HepG2 (cell line): ENCODE measurements at regions not wholly inside any gene's neighbourhood (a gene's known extent, or its start where the extent isn't known, plus 50 kb on each side); places are given as distances from the start of the nearest gene placed in this dataset.

ENCODE experiments used
- ATAC-seq: fragments of 200-7000 bp; cut with Tn5 transposase; 3 replicates; pipeline ENCODE4 v1.9.1; 2020; ENCODE audit warnings: mild to moderate bottlenecking, moderate library complexity
- BruUV-seq: library from RNA; stranded (reverse); fragments of 400-500 nt; replicated peaks from 2 replicates; lab custom pipeline; 2021; lab: Mats Ljungman, UMichigan
- CTCF ChIA-PET: fragments of 300-600 bp; formaldehyde crosslinking; extraction: SDS; loops from one replicate; lab custom pipeline; 2021; ENCODE audit warnings: low total read pairs, inconsistent platforms, low intra/inter-chr PET ratio; lab: Yijun Ruan, JAX
- POLR2A ChIA-PET: fragments of 350-600 bp; sonication (Branson Sonifier 250); formaldehyde crosslinking; loops from one replicate; lab custom pipeline; 2020; ENCODE audit warnings: antibody characterized with exemption, inconsistent platforms; lab: Yijun Ruan, JAX
- DNase-seq: peaks from one replicate; pipeline ENCODE4 v3.0.0-alpha.2; 2015; ENCODE audit warnings: low spot score
- FAIRE-seq: peaks from 3 replicates; lab custom pipeline; 2011; peaks lifted over from hg19 to GRCh38; lab: Jason Lieb, UNC
- H2AFZ ChIP-seq: one replicate; pipeline ENCODE4 v1.6.1; 2011; ENCODE audit warnings: low read length, inconsistent platforms
- H3K27ac ChIP-seq: fragments of 300-600 bp; 3 replicates; pipeline ENCODE4 v1.8.0; 2011; ENCODE audit warnings: mixed run types, mild to moderate bottlenecking, mixed read lengths, low read length, inconsistent platforms; ENCODE audit not compliant: insufficient read depth; ENCODE audit errors: extremely low read length
- H3K27me3 ChIP-seq, 2 experiments: fragments of 200-600 bp in 1 of 2; 2 replicates in 1 of 2; 3 replicates in 1 of 2; pipeline versions ENCODE4 v1.6.0 to v1.8.0; 2011; ENCODE audit warnings: low read length in 2 of 2, mild to moderate bottlenecking in 2 of 2, moderate library complexity in 2 of 2, inconsistent platforms in 1 of 2; ENCODE audit not compliant: insufficient read depth in 2 of 2, control insufficient read depth in 1 of 2
- H3K36me3 ChIP-seq, 2 experiments: fragments of 200-600 bp in 1 of 2; replicated peaks in 1 of 2; 2 replicates in 1 of 2; 3 replicates in 1 of 2; pipeline versions ENCODE4 v1.5.1 to v1.8.0; 2011; ENCODE audit warnings: low read length in 2 of 2, inconsistent platforms in 1 of 2; ENCODE audit not compliant: insufficient read depth in 2 of 2, control insufficient read depth in 1 of 2
- H3K4me1 ChIP-seq: 2 replicates; pipeline ENCODE4 v1.5.1; 2012; ENCODE audit warnings: low read length, inconsistent platforms; ENCODE audit not compliant: insufficient read depth
- H3K4me2 ChIP-seq: 2 replicates; pipeline ENCODE4 v1.6.0; 2011; ENCODE audit warnings: low read depth, low read length, inconsistent platforms
- H3K4me3 ChIP-seq, 3 experiments: fragments of 200-600 bp in 1 of 3; sonication (generic), shearing (Covaris generic) in 1 of 3; replicated peaks in 1 of 3; 2 replicates each; pipeline ENCODE4 v1.5.1; 2011 to 2016; ENCODE audit warnings: low read length in 3 of 3, inconsistent platforms in 2 of 3, low read depth in 2 of 3, mild to moderate bottlenecking in 2 of 3, control low read depth in 1 of 3, mixed read lengths in 1 of 3; ENCODE audit not compliant: insufficient read depth in 1 of 3
- H3K79me2 ChIP-seq: one replicate; pipeline ENCODE4 v1.6.1; 2011; ENCODE audit warnings: low read length, inconsistent platforms; ENCODE audit not compliant: insufficient read depth
- H3K9ac ChIP-seq: 2 replicates; pipeline ENCODE4 v1.6.0; 2011; ENCODE audit warnings: mild to moderate bottlenecking, low read depth, low read length, inconsistent platforms; ENCODE audit not compliant: insufficient read depth
- H3K9me3 ChIP-seq: 2 replicates; pipeline ENCODE4 v1.5.1; 2012; ENCODE audit warnings: mild to moderate bottlenecking, low read length
- H4K20me1 ChIP-seq: 2 replicates; pipeline ENCODE4 v1.6.0; 2011; ENCODE audit warnings: inconsistent platforms, mild to moderate bottlenecking, low read length, moderate library complexity; ENCODE audit not compliant: insufficient read depth
- AGO1 ChIP-seq: fragments of 200-400 bp; formaldehyde crosslinking; IDR thresholded peaks from 2 replicates; pipeline ENCODE4 v1.6.1; 2017; ENCODE audit warnings: mild to moderate bottlenecking, low read depth, low read length, moderate library complexity; ENCODE audit not compliant: poor library complexity, severe bottlenecking
- CENPT ChIP-seq: sonication (generic); formaldehyde crosslinking; IDR thresholded peaks from 2 replicates; pipeline ENCODE4 v1.8.0; 2022; ENCODE audit warnings: low read depth, mild to moderate bottlenecking, moderate library complexity, missing genetic modification reagents
- MAF1 ChIP-seq: sonication (generic); formaldehyde crosslinking; IDR thresholded peaks from 2 replicates; pipeline ENCODE4 v1.5.0; 2020; ENCODE audit warnings: missing genetic modification reagents, borderline replicate concordance
- RAD21 ChIP-seq: fragments of 450-650 bp; formaldehyde crosslinking; IDR thresholded peaks from 2 replicates; pipeline ENCODE4 v1.5.0; 2020; ENCODE audit warnings: mild to moderate bottlenecking
- REL ChIP-seq: sonication (generic); formaldehyde crosslinking; conservative IDR thresholded peaks from 2 replicates; pipeline ENCODE4 v1.8.0; 2022; ENCODE audit warnings: mild to moderate bottlenecking, missing genetic modification reagents, moderate library complexity
- XRCC5 ChIP-seq: fragments of 200-400 bp; formaldehyde crosslinking; optimal IDR thresholded peaks from 2 replicates; pipeline ENCODE3; 2017; ENCODE audit warnings: mild to moderate bottlenecking, low read length
- ZHX2 ChIP-seq, 2 experiments: sonication (generic) in 1 of 2; formaldehyde crosslinking in 1 of 2; IDR thresholded peaks; 2 replicates each; pipeline versions ENCODE4 v1.6.1 to v1.9.0; 2014 to 2022; ENCODE audit warnings: antibody characterized with exemption in 1 of 2, borderline replicate concordance in 1 of 2, inconsistent platforms in 1 of 2, low read depth in 1 of 2, missing genetic modification reagents in 1 of 2
- ZMAT3 ChIP-seq: sonication (generic); formaldehyde crosslinking; conservative IDR thresholded peaks from 2 replicates; pipeline ENCODE4 v1.7.0; 2021; ENCODE audit warnings: missing genetic modification reagents
- ZNF121 ChIP-seq: sonication (generic); formaldehyde crosslinking; IDR thresholded peaks from 2 replicates; pipeline ENCODE4 v1.5.0; 2020; ENCODE audit warnings: mild to moderate bottlenecking, missing genetic modification reagents
- ZNF225 ChIP-seq: sonication (generic); formaldehyde crosslinking; IDR thresholded peaks from 2 replicates; pipeline ENCODE4 v1.4.0; 2020; ENCODE audit warnings: mild to moderate bottlenecking, missing genetic modification reagents
- ZNF30 ChIP-seq: sonication (generic); formaldehyde crosslinking; IDR thresholded peaks from 2 replicates; pipeline ENCODE4 v1.5.0; 2020; ENCODE audit warnings: mild to moderate bottlenecking, missing genetic modification reagents
- ZNF510 ChIP-seq: sonication (generic); formaldehyde crosslinking; IDR thresholded peaks from 2 replicates; pipeline ENCODE4 v1.4.0; 2020; ENCODE audit warnings: low read depth, mild to moderate bottlenecking, missing genetic modification reagents
- ZNF558 ChIP-seq: sonication (generic); formaldehyde crosslinking; IDR thresholded peaks from 2 replicates; pipeline ENCODE4 v1.9.0; 2022; ENCODE audit warnings: mild to moderate bottlenecking, missing genetic modification reagents, borderline replicate concordance
- ZNF670 ChIP-seq: sonication (generic); formaldehyde crosslinking; IDR thresholded peaks from 2 replicates; pipeline ENCODE4 v1.8.0; 2022; ENCODE audit warnings: mild to moderate bottlenecking, missing genetic modification reagents, borderline replicate concordance
- WGBS: methylation state at CpG from one replicate; pipeline ENCODE4 v1.1.6; 2017; ENCODE audit warnings: low lambda C conversion rate; 5-methylcytosine and 5-hydroxymethylcytosine counted together
- in situ Hi-C: cut with HindIII; loops from 2 replicates; pipeline ENCODE4 v1.10.0; 2017; ENCODE audit warnings: low pct_unique_long_range_greater_than_20kb; ENCODE audit not compliant: extremely low pct_ligation_motif_present
- intact Hi-C: fragments of 100-400 bp; cut with micrococcal nuclease; formaldehyde crosslinking; loops from one replicate; pipeline ENCODE4 v1.10.0; 2022; ENCODE audit not compliant: unreplicated experiment

GRCh38 chr9:22522206-22522740 lies 75.6 kb downstream of the DMRTA1 start:
- H3K27ac ChIP-seq, result no peak overlapping the region
- CTCF ChIA-PET, result no interaction called here
- H3K9ac ChIP-seq, result no peak overlapping the region
- TF ChIP-seq XRCC5, result no peak
- no peak for TF ChIP-seq ZNF510 (CRISPR knock-in tag)
- TF ChIP-seq ZNF225, result no peak
- TF ChIP-seq AGO1, result no peak
- TF ChIP-seq MAF1 (CRISPR knock-in tag), result no peak
- no peak for TF ChIP-seq ZHX2 (IDR thresholded peaks at IDR 0.05; ENCODE audit: low read depth)
- TF ChIP-seq ZHX2 (CRISPR knock-in tag; IDR thresholded peaks at IDR 0.05; ENCODE audit: borderline replicate concordance), result no peak
- no peak for TF ChIP-seq CENPT
- no peak for TF ChIP-seq ZNF30 (CRISPR knock-in tag)
- no peak for TF ChIP-seq ZNF558 (CRISPR knock-in tag)
- no peak for TF ChIP-seq RAD21 (CRISPR knock-in tag)
- TF ChIP-seq ZNF121 (CRISPR knock-in tag), result no peak
- no peak for TF ChIP-seq REL (CRISPR knock-in tag)
- TF ChIP-seq ZMAT3 (CRISPR knock-in tag), result no peak
- TF ChIP-seq ZNF670, result no peak
- intact Hi-C loops, result no loop called here
- no TSS peak for BruUV-seq
- DNase-seq (no peak), ATAC-seq (no peak), FAIRE-seq (no peak)
- no peaks in the 10 kb centered on the region for H3K79me2 ChIP-seq
- in situ Hi-C loops, result no loop called here
- WGBS, result 4% methylated on average over 5 of the region's 5 CpGs
- no peaks in the 10 kb centered on the region for H3K4me1 ChIP-seq
- H3K4me3 ChIP-seq, result no peak overlapping the region
- H3K9me3 ChIP-seq, result no peaks in the 10 kb centered on the region
- no peaks in the 10 kb centered on the region for H4K20me1 ChIP-seq
- no peak overlapping the region for H2AFZ ChIP-seq
- no peaks in the 10 kb centered on the region for H3K27me3 ChIP-seq
- POLR2A ChIA-PET, result no interaction called here
- no peak overlapping the region for H3K4me2 ChIP-seq
- H3K36me3 ChIP-seq, result no peaks in the 10 kb centered on the region
